HFF-Myc (cell line): ENCODE measurements at regions not wholly inside any gene's neighbourhood (a gene's known extent, or its start where the extent isn't known, plus 50 kb on each side); places are given as distances from the start of the nearest gene placed in this dataset.

Experiments used
- DNase-seq: peaks from one replicate; pipeline ENCODE4 v3.0.0-alpha.2; 2011; ENCODE audit warnings: low read depth; ENCODE audit errors: extremely low read depth
- H3K4me3 ChIP-seq: replicated peaks from 2 replicates; pipeline ENCODE4 v1.5.1; 2011; ENCODE audit warnings: low read depth, mild to moderate bottlenecking, control low read depth, low read length
- TF ChIP-seq, protein P1 (sequence below): IDR thresholded peaks from 2 replicates; pipeline ENCODE4 v1.5.1; 2012; ENCODE audit warnings: mild to moderate bottlenecking, low read depth, low read length, control low read depth; ENCODE audit errors: missing control alignments

DNA sequence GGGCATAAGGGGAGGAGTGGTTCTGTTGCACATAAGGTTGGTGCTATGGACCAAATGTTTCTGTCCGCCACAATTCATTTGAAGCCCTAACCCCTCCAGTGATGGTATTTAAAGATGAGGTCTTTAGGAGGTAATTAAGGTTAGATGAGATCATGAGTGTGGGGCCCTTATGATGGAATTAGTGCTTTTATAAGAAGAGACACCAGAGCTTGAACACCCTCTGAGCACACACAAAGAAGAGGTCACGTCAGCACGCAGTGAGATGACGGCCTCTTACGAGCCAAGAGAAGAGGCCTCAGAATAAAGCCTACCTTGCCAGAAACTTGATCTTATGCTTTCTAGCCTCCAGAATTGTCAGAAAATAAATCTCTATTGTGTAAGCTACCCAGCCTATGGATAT, 386.4 kb upstream of the CYRIA start:
- TF ChIP-seq, protein P1, sequence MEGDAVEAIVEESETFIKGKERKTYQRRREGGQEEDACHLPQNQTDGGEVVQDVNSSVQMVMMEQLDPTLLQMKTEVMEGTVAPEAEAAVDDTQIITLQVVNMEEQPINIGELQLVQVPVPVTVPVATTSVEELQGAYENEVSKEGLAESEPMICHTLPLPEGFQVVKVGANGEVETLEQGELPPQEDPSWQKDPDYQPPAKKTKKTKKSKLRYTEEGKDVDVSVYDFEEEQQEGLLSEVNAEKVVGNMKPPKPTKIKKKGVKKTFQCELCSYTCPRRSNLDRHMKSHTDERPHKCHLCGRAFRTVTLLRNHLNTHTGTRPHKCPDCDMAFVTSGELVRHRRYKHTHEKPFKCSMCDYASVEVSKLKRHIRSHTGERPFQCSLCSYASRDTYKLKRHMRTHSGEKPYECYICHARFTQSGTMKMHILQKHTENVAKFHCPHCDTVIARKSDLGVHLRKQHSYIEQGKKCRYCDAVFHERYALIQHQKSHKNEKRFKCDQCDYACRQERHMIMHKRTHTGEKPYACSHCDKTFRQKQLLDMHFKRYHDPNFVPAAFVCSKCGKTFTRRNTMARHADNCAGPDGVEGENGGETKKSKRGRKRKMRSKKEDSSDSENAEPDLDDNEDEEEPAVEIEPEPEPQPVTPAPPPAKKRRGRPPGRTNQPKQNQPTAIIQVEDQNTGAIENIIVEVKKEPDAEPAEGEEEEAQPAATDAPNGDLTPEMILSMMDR, result no peak
- DNase-seq, result no peak
- H3K4me3 ChIP-seq, result no peak overlapping the region

DNA sequence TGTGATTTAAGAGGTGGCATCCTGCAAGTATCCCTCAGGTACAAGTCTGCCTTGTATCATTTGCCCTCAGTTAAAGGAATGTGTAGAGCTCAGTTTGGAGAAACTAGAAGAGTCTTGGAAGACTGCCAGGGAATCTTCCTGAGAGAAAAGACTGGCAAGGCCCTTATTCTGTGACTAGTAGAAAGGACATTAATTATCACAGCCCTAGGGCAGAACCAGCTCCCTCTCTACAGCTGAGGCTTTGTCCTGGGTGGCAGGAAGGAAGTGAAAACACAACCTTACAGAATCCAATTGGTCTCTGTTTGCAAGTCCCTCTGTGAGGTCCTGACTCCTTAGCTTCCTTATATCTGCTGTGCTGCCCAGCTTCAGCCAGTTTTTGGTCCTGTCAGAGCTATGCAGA, 385.9 kb upstream of the CYRIA start:
- DNase-seq, result no peak
- TF ChIP-seq, protein P1, result no peak
- H3K4me3 ChIP-seq, result no peak overlapping the region

DNA sequence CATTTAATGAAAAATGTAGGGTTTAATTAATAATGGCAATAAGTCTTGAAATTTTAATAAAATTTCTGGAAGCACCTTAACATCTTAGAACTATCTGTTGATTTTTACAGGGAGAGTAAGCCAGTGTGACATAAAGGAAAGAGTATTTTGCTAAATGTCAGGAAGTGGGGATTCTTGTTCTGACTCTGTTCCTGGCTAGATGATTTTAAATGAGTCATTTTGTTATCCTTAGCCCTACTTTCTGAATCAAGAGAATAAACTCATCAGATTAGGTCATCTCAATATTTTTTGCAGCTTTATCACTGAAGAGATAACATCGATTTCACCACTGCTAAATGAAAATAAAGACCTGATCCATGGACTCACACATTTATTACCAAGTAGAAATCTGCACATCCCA, 377.5 kb upstream of the CYRIA start:
- TF ChIP-seq, protein P1, result no peak
- DNase-seq, result no peak
- no peak overlapping the region for H3K4me3 ChIP-seq

DNA sequence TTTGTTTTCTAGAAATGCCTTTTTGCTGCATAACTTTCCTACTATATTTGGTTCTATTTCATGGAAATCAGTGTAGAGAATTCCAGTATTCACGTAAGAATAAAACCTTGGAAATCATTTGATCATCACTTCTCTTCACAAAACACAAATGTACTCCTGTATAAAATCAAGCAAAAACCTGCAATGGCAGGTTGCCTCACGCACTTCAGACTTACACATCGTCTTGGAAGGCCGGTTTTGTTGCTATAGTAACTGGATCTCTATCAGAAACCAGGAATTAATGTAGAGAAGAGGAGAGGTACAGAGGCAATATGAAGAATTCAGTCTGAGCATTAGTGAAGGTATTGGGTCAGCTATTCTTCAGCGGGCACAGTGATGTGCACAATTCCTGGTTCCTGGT, 370.7 kb upstream of the CYRIA start:
- no peak overlapping the region for H3K4me3 ChIP-seq
- TF ChIP-seq, protein P1, result no peak
- no peak for DNase-seq

DNA sequence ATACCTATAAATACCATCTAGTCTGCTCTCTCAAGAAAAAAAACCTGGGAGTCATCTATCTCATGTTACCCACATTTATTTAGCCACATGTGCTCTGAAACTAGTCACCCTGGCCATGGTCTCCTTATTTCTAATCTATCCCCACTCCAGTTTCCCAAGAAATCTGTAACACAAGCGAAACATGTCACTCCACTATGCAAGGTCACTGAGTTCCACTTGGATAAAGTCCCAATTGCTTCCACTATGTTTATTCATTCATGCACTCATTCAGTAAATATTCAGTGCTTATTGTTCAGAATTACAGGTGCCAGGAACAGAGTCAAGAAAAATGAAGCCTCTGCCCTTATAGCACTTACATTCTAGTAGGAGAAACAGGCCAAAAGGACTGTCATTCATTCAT, 369.4 kb upstream of the CYRIA start:
- no peak overlapping the region for H3K4me3 ChIP-seq
- no peak for DNase-seq
- TF ChIP-seq, protein P1, result no peak

DNA sequence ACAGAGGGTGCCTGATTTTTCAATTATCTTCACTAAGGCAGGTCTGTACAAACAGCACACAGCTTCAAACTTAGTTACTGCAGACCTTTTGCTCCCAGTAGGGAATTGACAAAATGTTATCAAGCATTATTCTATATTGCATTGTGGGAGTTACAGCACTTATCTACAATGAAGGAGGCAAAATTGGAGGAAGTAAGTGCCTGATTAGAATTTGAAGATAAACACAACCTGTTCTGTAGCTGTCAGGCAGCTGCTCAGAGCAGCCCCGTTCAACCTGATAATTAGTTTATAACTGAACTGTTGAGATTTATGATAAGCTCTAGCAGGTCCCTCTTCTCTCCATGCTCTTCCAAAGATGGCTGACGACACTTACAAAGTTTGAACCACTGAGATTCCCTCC, 364.4 kb upstream of the CYRIA start:
- DNase-seq, result no peak
- H3K4me3 ChIP-seq, result no peak overlapping the region
- TF ChIP-seq, protein P1, result no peak

DNA sequence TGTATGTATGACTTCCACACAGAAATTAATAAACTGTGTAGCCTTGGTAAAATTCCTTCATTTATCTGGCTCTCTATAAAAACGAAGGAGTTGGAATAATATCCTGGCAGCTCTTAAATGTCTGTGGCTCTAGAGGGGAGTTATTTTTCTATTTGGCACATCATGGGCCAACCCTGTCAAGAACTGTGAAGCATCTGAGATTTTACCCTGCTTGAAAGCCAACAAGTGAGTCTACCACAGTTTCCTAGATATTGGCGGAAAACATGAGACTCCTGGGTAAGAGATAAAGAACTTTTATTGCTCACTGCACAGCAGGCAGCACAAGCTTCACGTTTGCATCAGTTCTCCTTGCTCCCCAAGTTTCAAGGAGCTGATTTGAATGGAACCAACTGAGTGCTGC, 346.7 kb upstream of the CYRIA start:
- TF ChIP-seq, protein P1, result no peak
- no peak for DNase-seq
- H3K4me3 ChIP-seq, result no peak overlapping the region
